Astrocyte (in vitro differentiated cells and primary cell): ENCODE measurements at regions not wholly inside any gene's neighbourhood (a gene's known extent, or its start where the extent isn't known, plus 50 kb on each side); places are given as distances from the start of the nearest gene placed in this dataset.

Experiments
- EZH2 ChIP-seq: IDR thresholded peaks from 2 replicates; pipeline ENCODE4 v1.6.1; 2012; ENCODE audit warnings: mild to moderate bottlenecking, low read length, inconsistent platforms; ENCODE audit not compliant: insufficient read depth
- TF ChIP-seq, protein P1 (sequence below): IDR thresholded peaks from 2 replicates; pipeline ENCODE4 v1.5.1; 2011; ENCODE audit warnings: low read depth, mild to moderate bottlenecking, inconsistent platforms, low read length, moderate library complexity; ENCODE audit not compliant: insufficient read depth

DNA sequence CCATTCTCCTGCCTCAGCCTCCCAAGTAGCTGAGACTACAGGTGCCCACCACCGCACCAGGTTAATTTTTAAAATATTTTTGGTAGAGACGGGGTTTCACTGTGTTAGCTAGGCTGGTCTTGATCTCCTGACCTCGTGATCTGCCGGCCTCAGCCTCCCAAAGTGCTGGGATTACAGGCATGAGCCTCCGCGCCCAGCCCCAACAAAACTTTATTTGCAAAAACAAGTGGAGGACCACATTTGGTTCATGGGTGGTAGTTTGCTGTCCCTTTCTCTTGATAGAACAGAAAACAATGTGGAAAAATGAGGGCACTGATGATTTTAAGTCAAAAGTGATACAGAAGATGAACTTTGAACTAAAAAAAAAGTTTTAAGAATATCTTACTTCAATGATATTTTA is 121.8 kb upstream of the SERPIND1 start:
- TF ChIP-seq, protein P1, sequence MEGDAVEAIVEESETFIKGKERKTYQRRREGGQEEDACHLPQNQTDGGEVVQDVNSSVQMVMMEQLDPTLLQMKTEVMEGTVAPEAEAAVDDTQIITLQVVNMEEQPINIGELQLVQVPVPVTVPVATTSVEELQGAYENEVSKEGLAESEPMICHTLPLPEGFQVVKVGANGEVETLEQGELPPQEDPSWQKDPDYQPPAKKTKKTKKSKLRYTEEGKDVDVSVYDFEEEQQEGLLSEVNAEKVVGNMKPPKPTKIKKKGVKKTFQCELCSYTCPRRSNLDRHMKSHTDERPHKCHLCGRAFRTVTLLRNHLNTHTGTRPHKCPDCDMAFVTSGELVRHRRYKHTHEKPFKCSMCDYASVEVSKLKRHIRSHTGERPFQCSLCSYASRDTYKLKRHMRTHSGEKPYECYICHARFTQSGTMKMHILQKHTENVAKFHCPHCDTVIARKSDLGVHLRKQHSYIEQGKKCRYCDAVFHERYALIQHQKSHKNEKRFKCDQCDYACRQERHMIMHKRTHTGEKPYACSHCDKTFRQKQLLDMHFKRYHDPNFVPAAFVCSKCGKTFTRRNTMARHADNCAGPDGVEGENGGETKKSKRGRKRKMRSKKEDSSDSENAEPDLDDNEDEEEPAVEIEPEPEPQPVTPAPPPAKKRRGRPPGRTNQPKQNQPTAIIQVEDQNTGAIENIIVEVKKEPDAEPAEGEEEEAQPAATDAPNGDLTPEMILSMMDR = no peak
- no peak for TF ChIP-seq EZH2
